Neural cell (in vitro differentiated cells): ENCODE measurements at regions not wholly inside any gene's neighbourhood (a gene's known extent, or its start where the extent isn't known, plus 50 kb on each side); places are given as distances from the start of the nearest gene placed in this dataset.

Experiments
- H2AFZ ChIP-seq: fragments of 200-600, 300-800 bp; sonication (generic), shearing (Covaris generic); 2 replicates; pipeline ENCODE4 v1.6.0; 2014; ENCODE audit warnings: low read depth, mild to moderate bottlenecking, antibody characterized with exemption, low read length, moderate library complexity
- H3F3A ChIP-seq: fragments of 200-600 bp; shearing (Covaris generic); 2 replicates; pipeline ENCODE4 v1.6.1; 2016; ENCODE audit warnings: mild to moderate bottlenecking, moderate library complexity, mixed read lengths, antibody characterized with exemption, low read length; ENCODE audit not compliant: insufficient read depth, poor library complexity, severe bottlenecking
- H3K27ac ChIP-seq: fragments of 200-600, 300-800 bp; sonication (generic), shearing (Covaris generic); 2 replicates; pipeline ENCODE4 v1.5.1; 2014; ENCODE audit warnings: mild to moderate bottlenecking, low read length, moderate library complexity
- H3K27me3 ChIP-seq: fragments of 300-800, 200-600 bp; sonication (generic), shearing (Covaris generic); 2 replicates; pipeline ENCODE4 v1.6.0; 2014; ENCODE audit warnings: mild to moderate bottlenecking, low read depth, low read length, moderate library complexity; ENCODE audit not compliant: insufficient read depth
- H3K36me3 ChIP-seq: fragments of 300-800, 200-600 bp; sonication (generic), shearing (Covaris generic); 2 replicates; pipeline ENCODE4 v1.5.1; 2014; ENCODE audit warnings: mild to moderate bottlenecking, antibody characterized with exemption, low read length, moderate library complexity; ENCODE audit not compliant: insufficient read depth
- H3K4me2 ChIP-seq: fragments of 300-800, 200-600 bp; sonication (generic), shearing (Covaris generic); 2 replicates; pipeline ENCODE4 v1.6.0; 2014; ENCODE audit warnings: mild to moderate bottlenecking, low read length
- H3K4me3 ChIP-seq: fragments of 300-800, 200-600 bp; sonication (generic), shearing (Covaris generic); 2 replicates; pipeline ENCODE4 v1.5.1; 2014; ENCODE audit warnings: mild to moderate bottlenecking, low read length, moderate library complexity
- H3K79me2 ChIP-seq: fragments of 200-600 bp; shearing (Covaris generic); replicated peaks from 2 replicates; pipeline ENCODE4 v1.6.0; 2014; ENCODE audit warnings: mild to moderate bottlenecking, low read length, moderate library complexity; ENCODE audit not compliant: insufficient read depth
- H3K9ac ChIP-seq: fragments of 300-800, 200-600 bp; sonication (generic), shearing (Covaris generic); 2 replicates; pipeline ENCODE4 v1.6.1; 2016; ENCODE audit warnings: mild to moderate bottlenecking, low read length, mixed read lengths
- H3K9me2 ChIP-seq: fragments of 200-600 bp; shearing (Covaris generic); 2 replicates; pipeline ENCODE4 v1.6.1; 2016; ENCODE audit warnings: mild to moderate bottlenecking, low read length, mixed read lengths; ENCODE audit not compliant: insufficient read depth
- H3K9me3 ChIP-seq: fragments of 200-600, 300-800 bp; sonication (generic), shearing (Covaris generic); 2 replicates; pipeline ENCODE4 v1.6.1; 2016; ENCODE audit warnings: mild to moderate bottlenecking, mixed run types, low read length, moderate library complexity, mixed read lengths
- H4K20me1 ChIP-seq: fragments of 200-600 bp; shearing (Covaris generic); 2 replicates; pipeline ENCODE4 v1.6.1; 2016; ENCODE audit warnings: mild to moderate bottlenecking, mixed run types; ENCODE audit not compliant: insufficient read depth
- EP300 ChIP-seq: fragments of 450-650 bp; conservative IDR thresholded peaks from 2 replicates; pipeline ENCODE4 v1.6.1; 2014; ENCODE audit warnings: antibody characterized with exemption, mild to moderate bottlenecking, moderate library complexity; ENCODE audit not compliant: poor library complexity, severe bottlenecking
- EZH2 ChIP-seq: fragments of 200-600, 300-800 bp; shearing (Covaris generic), sonication (generic); IDR thresholded peaks from 2 replicates; pipeline ENCODE4 v1.6.1; 2014; ENCODE audit warnings: antibody characterized with exemption, low read length, borderline replicate concordance, mild to moderate bottlenecking; ENCODE audit not compliant: insufficient read depth, poor library complexity, severe bottlenecking
- MXI1 ChIP-seq: fragments of 450-650 bp; conservative IDR thresholded peaks from 2 replicates; pipeline ENCODE4 v1.6.1; 2014; ENCODE audit warnings: antibody characterized with exemption, mild to moderate bottlenecking; ENCODE audit not compliant: poor library complexity, severe bottlenecking
- POLR2AphosphoS5 ChIP-seq: IDR thresholded peaks from 2 replicates; pipeline ENCODE4 v1.6.1; 2012
- RAD21 ChIP-seq: fragments of 450-650 bp; conservative IDR thresholded peaks from 2 replicates; pipeline ENCODE4 v1.6.1; 2014; ENCODE audit warnings: antibody characterized with exemption, mild to moderate bottlenecking, moderate library complexity
- SMC3 ChIP-seq: fragments of 450-650 bp; conservative IDR thresholded peaks from 2 replicates; pipeline ENCODE4 v1.6.1; 2014; ENCODE audit warnings: antibody characterized with exemption, mild to moderate bottlenecking, moderate library complexity; ENCODE audit not compliant: poor library complexity
- TAF1 ChIP-seq: IDR thresholded peaks from 2 replicates; pipeline ENCODE4 v1.6.1; 2012; ENCODE audit warnings: low read depth
- TF ChIP-seq, protein P1 (sequence below): IDR thresholded peaks from 2 replicates; pipeline ENCODE4 v1.6.1; 2012; ENCODE audit warnings: borderline replicate concordance
- TF ChIP-seq, protein P2 (sequence below): fragments of 450-650 bp; IDR thresholded peaks from 2 replicates; pipeline ENCODE4 v1.5.1; 2014; ENCODE audit warnings: antibody characterized with exemption, mild to moderate bottlenecking, moderate library complexity; ENCODE audit not compliant: poor library complexity, severe bottlenecking

DNA sequence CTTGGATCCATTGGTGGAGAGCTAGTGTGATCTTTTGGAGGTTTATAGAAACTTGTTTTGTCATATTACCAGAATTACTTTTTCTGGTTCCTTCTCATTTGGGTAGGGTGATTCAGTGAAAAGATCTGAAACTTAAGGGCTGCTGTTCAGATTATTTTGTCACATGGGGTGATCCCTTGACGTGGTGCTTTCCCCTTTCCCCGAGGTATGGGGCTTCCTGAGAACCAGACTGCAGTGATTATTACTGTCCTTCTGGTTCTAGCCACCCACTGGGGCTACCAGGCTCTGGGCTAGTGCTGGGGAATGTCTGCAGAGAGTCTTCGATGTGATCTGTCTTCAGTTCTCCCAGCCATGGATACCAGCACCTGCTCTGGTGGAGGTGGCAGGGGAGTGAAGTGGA, 1030.0 kb downstream of the GRM8 start:
- Histone ChIP-seq H3K4me2 (no peak overlapping the region), H4K20me1 (no peaks in the 10 kb centered on the region), H3K4me3 (no peak overlapping the region), H3K9me3 (no peaks in the 10 kb centered on the region), H2AFZ (no peak overlapping the region), H3K27me3 (no peaks in the 10 kb centered on the region), H3K9ac (no peak overlapping the region), H3F3A (no peaks in the 10 kb centered on the region), H3K36me3 (no peaks in the 10 kb centered on the region), H3K27ac (no peak overlapping the region), H3K79me2 (no peaks in the 10 kb centered on the region), H3K9me2 (no peaks in the 10 kb centered on the region)
- TF ChIP-seq MXI1 (no peak), TAF1 (no peak), EZH2 (no peak), SMC3 (no peak), RAD21 (no peak), POLR2AphosphoS5 (no peak), EP300 (no peak)
- TF ChIP-seq, protein P1, sequence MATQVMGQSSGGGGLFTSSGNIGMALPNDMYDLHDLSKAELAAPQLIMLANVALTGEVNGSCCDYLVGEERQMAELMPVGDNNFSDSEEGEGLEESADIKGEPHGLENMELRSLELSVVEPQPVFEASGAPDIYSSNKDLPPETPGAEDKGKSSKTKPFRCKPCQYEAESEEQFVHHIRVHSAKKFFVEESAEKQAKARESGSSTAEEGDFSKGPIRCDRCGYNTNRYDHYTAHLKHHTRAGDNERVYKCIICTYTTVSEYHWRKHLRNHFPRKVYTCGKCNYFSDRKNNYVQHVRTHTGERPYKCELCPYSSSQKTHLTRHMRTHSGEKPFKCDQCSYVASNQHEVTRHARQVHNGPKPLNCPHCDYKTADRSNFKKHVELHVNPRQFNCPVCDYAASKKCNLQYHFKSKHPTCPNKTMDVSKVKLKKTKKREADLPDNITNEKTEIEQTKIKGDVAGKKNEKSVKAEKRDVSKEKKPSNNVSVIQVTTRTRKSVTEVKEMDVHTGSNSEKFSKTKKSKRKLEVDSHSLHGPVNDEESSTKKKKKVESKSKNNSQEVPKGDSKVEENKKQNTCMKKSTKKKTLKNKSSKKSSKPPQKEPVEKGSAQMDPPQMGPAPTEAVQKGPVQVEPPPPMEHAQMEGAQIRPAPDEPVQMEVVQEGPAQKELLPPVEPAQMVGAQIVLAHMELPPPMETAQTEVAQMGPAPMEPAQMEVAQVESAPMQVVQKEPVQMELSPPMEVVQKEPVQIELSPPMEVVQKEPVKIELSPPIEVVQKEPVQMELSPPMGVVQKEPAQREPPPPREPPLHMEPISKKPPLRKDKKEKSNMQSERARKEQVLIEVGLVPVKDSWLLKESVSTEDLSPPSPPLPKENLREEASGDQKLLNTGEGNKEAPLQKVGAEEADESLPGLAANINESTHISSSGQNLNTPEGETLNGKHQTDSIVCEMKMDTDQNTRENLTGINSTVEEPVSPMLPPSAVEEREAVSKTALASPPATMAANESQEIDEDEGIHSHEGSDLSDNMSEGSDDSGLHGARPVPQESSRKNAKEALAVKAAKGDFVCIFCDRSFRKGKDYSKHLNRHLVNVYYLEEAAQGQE: no peak
- TF ChIP-seq, protein P2, sequence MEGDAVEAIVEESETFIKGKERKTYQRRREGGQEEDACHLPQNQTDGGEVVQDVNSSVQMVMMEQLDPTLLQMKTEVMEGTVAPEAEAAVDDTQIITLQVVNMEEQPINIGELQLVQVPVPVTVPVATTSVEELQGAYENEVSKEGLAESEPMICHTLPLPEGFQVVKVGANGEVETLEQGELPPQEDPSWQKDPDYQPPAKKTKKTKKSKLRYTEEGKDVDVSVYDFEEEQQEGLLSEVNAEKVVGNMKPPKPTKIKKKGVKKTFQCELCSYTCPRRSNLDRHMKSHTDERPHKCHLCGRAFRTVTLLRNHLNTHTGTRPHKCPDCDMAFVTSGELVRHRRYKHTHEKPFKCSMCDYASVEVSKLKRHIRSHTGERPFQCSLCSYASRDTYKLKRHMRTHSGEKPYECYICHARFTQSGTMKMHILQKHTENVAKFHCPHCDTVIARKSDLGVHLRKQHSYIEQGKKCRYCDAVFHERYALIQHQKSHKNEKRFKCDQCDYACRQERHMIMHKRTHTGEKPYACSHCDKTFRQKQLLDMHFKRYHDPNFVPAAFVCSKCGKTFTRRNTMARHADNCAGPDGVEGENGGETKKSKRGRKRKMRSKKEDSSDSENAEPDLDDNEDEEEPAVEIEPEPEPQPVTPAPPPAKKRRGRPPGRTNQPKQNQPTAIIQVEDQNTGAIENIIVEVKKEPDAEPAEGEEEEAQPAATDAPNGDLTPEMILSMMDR: no peak

DNA sequence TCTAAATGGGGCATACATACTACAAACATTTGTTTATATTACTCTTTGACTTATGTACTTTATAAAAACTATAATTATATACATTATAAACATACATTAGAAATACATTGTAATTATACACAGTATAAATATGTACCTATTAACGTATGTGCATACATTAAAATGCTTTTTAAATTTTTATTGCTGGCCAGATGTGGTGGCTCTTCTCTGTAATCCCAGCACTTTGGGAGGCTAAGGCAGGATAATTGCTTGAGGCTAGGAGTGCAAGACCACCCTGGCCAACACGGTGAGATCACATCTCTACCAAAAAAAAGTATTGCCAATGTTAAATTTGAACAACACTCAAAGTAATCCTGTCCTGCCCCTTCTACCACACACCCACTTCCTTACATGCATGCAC, 1037.0 kb downstream of the GRM8 start:
- H3K4me3 ChIP-seq: no peak overlapping the region
- no peak overlapping the region for H3K27ac ChIP-seq
- H3K36me3 ChIP-seq: no peaks in the 10 kb centered on the region
- no peaks in the 10 kb centered on the region for H3K79me2 ChIP-seq
- H3K9me3 ChIP-seq: no peaks in the 10 kb centered on the region
- H2AFZ ChIP-seq: no peak overlapping the region
- H3K9ac ChIP-seq: no peak overlapping the region
- H4K20me1 ChIP-seq: no peaks in the 10 kb centered on the region
- no peak overlapping the region for H3K4me2 ChIP-seq
- no peak for TF ChIP-seq SMC3
- TF ChIP-seq EZH2: no peak
- TF ChIP-seq TAF1: no peak
- no peak for TF ChIP-seq MXI1
- TF ChIP-seq, protein P1: no peak
- H3K9me2 ChIP-seq: no peaks in the 10 kb centered on the region
- no peaks in the 10 kb centered on the region for H3F3A ChIP-seq
- no peaks in the 10 kb centered on the region for H3K27me3 ChIP-seq
